Liver (tissue), 8 donors: ENCODE measurements at regions not wholly inside any gene's neighbourhood (a gene's known extent, or its start where the extent isn't known, plus 50 kb on each side); places are given as distances from the start of the nearest gene placed in this dataset.

Experiments
- DNase-seq: peaks from one replicate; pipeline ENCODE4 v3.0.0-alpha.2; 2017; ENCODE audit warnings: low spot score
- H3K27ac ChIP-seq, 2 donors: one replicate each; pipeline ENCODE4 v1.7.0; 2013; ENCODE audit warnings: inconsistent platforms in 2 of 2, low read length in 2 of 2, control low read depth in 1 of 2, low read depth in 1 of 2, mild to moderate bottlenecking in 1 of 2
- H3K27me3 ChIP-seq, 4 donors: one replicate each; pipeline versions ENCODE4 v1.6.1 to v1.7.0; 2013; ENCODE audit warnings: low read length in 3 of 4, inconsistent platforms in 1 of 4, mild to moderate bottlenecking in 1 of 4, moderate library complexity in 1 of 4; ENCODE audit not compliant: control insufficient read depth in 4 of 4, insufficient read depth in 4 of 4
- H3K36me3 ChIP-seq, 4 donors: one replicate each; pipeline versions ENCODE4 v1.6.1 to v1.7.0; 2013; ENCODE audit warnings: low read length in 3 of 4, mild to moderate bottlenecking in 3 of 4, low read depth in 1 of 4, moderate library complexity in 1 of 4; ENCODE audit not compliant: control insufficient read depth in 4 of 4, insufficient read depth in 3 of 4
- H3K4me1 ChIP-seq, 4 donors: one replicate each; pipeline versions ENCODE4 v1.6.1 to v1.7.0; 2013; ENCODE audit warnings: low read length in 3 of 4, mild to moderate bottlenecking in 3 of 4, moderate library complexity in 1 of 4; ENCODE audit not compliant: control insufficient read depth in 4 of 4, insufficient read depth in 4 of 4
- H3K4me3 ChIP-seq, 3 donors: one replicate each; pipeline versions ENCODE4 v1.6.1 to v1.7.0; 2013; ENCODE audit warnings: low read length in 3 of 3, control low read depth in 1 of 3, low read depth in 1 of 3, mild to moderate bottlenecking in 1 of 3
- H3K9ac ChIP-seq, 2 donors: one replicate each; pipeline ENCODE4 v1.7.0; 2013; ENCODE audit warnings: low read length in 2 of 2, mild to moderate bottlenecking in 2 of 2, moderate library complexity in 2 of 2, control low read depth in 1 of 2, low read depth in 1 of 2
- H3K9me3 ChIP-seq, 4 donors: one replicate each; pipeline versions ENCODE4 v1.6.1 to v1.7.0; 2013; ENCODE audit warnings: low read length in 3 of 4; ENCODE audit not compliant: control insufficient read depth in 4 of 4
- ATF3 ChIP-seq: IDR thresholded peaks from 2 replicates; pipeline ENCODE4 v1.6.1; 2016; ENCODE audit warnings: antibody characterized with exemption
- CTCF ChIP-seq: fragments of 150-350 bp; IDR thresholded peaks from 2 replicates; pipeline ENCODE4 v1.5.1; 2017; ENCODE audit warnings: improper control_type of control experiment, low read depth, low read length; ENCODE audit not compliant: missing input control
- EGR1 ChIP-seq, 2 donors: IDR thresholded peaks; 2 replicates each; pipeline ENCODE4 v1.6.1; 2016 to 2018; ENCODE audit warnings: antibody characterized with exemption in 2 of 2, low read depth in 2 of 2
- FOXA1 ChIP-seq: IDR thresholded peaks from 2 replicates; pipeline ENCODE4 v1.6.1; 2016; ENCODE audit warnings: antibody characterized with exemption
- FOXA2 ChIP-seq: IDR thresholded peaks from 2 replicates; pipeline ENCODE4 v1.6.1; 2016; ENCODE audit warnings: antibody characterized with exemption
- GABPA ChIP-seq, 2 donors: IDR thresholded peaks in 1 of 2; conservative IDR thresholded peaks in 1 of 2; 2 replicates each; pipeline ENCODE4 v1.6.1; 2016; ENCODE audit warnings: antibody characterized with exemption in 2 of 2, mild to moderate bottlenecking in 1 of 2, moderate library complexity in 1 of 2
- HNF4A ChIP-seq, 2 donors: conservative IDR thresholded peaks; 2 replicates each; pipeline ENCODE4 v1.6.1; 2016; ENCODE audit warnings: antibody characterized with exemption in 2 of 2, mild to moderate bottlenecking in 2 of 2
- HNF4G ChIP-seq: IDR thresholded peaks from 2 replicates; pipeline ENCODE4 v1.6.1; 2016; ENCODE audit warnings: antibody characterized with exemption
- JUND ChIP-seq, 2 donors: IDR thresholded peaks; 2 replicates each; pipeline ENCODE4 v1.6.1; 2016; ENCODE audit warnings: antibody characterized with exemption in 2 of 2
- MAX ChIP-seq: IDR thresholded peaks from 2 replicates; pipeline ENCODE4 v1.6.1; 2016; ENCODE audit warnings: antibody characterized with exemption
- NR2F2 ChIP-seq: IDR thresholded peaks from 2 replicates; pipeline ENCODE4 v1.6.1; 2016; ENCODE audit warnings: antibody characterized with exemption
- RAD21 ChIP-seq, 2 donors: IDR thresholded peaks; 2 replicates each; pipeline ENCODE4 v1.6.1; 2016; ENCODE audit warnings: antibody characterized with exemption in 2 of 2, mild to moderate bottlenecking in 2 of 2
- REST ChIP-seq: IDR thresholded peaks from 2 replicates; pipeline ENCODE4 v1.6.1; 2016; ENCODE audit warnings: antibody characterized with exemption, mild to moderate bottlenecking
- RXRA ChIP-seq, 2 donors: IDR thresholded peaks; 2 replicates each; pipeline ENCODE4 v1.6.1; 2017 to 2018; ENCODE audit warnings: antibody characterized with exemption in 2 of 2, mild to moderate bottlenecking in 1 of 2
- SP1 ChIP-seq: IDR thresholded peaks from 2 replicates; pipeline ENCODE4 v1.6.1; 2018; ENCODE audit warnings: antibody characterized with exemption, mild to moderate bottlenecking
- TAF1 ChIP-seq: conservative IDR thresholded peaks from 2 replicates; pipeline ENCODE4 v1.6.1; 2016; ENCODE audit warnings: antibody characterized with exemption, mild to moderate bottlenecking
- YY1 ChIP-seq: IDR thresholded peaks from 2 replicates; pipeline ENCODE4 v1.6.1; 2016; ENCODE audit warnings: antibody characterized with exemption, mild to moderate bottlenecking
- ZBTB33 ChIP-seq: IDR thresholded peaks from 2 replicates; pipeline ENCODE4 v1.6.1; 2016; ENCODE audit warnings: antibody characterized with exemption
- WGBS: extraction: QIAGEN DNeasy Blood & Tissue Kit; methylation state at CpG from one replicate; pipeline ENCODE4 v1.1.7; 2013; 5-methylcytosine and 5-hydroxymethylcytosine counted together
- donor health status: healthy.
- donor health status: healthy.
- donor health status: healthy.
- donor health status: healthy.
- donor health status: healthy.

- Histone ChIP-seq H3K9me3 (no peaks in the 10 kb centered on the region), H3K4me3 (no peak overlapping the region), H3K27ac (no peak overlapping the region), H3K27me3 (no peaks in the 10 kb centered on the region), H3K9ac (no peak overlapping the region), H3K36me3 (no peaks in the 10 kb centered on the region), H3K4me1 (no peaks in the 10 kb centered on the region)
- DNase-seq: no peak
- TF ChIP-seq MAX (no peak), YY1 (no peak), SP1 (no peak), HNF4A (conservative IDR thresholded peaks at IDR 0.05) (no peak), NR2F2 (no peak), ZBTB33 (no peak), CTCF (no peak), GABPA (IDR thresholded peaks at IDR 0.05 in 1 of 2, conservative IDR thresholded peaks at IDR 0.05 in 1 of 2) (no peak), FOXA2 (no peak), FOXA1 (no peak), ATF3 (no peak), JUND (IDR thresholded peaks at IDR 0.05) (no peak), RAD21 (IDR thresholded peaks at IDR 0.05) (no peak), TAF1 (no peak), REST (no peak), RXRA (IDR thresholded peaks at IDR 0.05) (no peak), EGR1 (IDR thresholded peaks at IDR 0.05; ENCODE audit: low read depth in 2 of 2) (no peak), HNF4G (no peak)
- WGBS: 80% methylated on average over 2 of the region's 2 CpGs
These were observed 266.2 kb upstream of the SLC39A10 start for GRCh38 chr2:195390686-195391321.
